NT2/D1 (cell line): ENCODE measurements at regions not wholly inside any gene's neighbourhood (a gene's known extent, or its start where the extent isn't known, plus 50 kb on each side); places are given as distances from the start of the nearest gene placed in this dataset.

Experiments used
- SUZ12 ChIP-seq: IDR thresholded peaks from 2 replicates; pipeline ENCODE4 v1.6.1; 2011; ENCODE audit not compliant: insufficient read length, insufficient read depth; ENCODE audit errors: extremely low read depth
- YY1 ChIP-seq: IDR thresholded peaks from 2 replicates; pipeline ENCODE4 v1.6.1; 2011; ENCODE audit not compliant: insufficient read length, insufficient read depth
- ZNF274 ChIP-seq: IDR thresholded peaks from 2 replicates; pipeline ENCODE4 v1.6.1; 2011; ENCODE audit warnings: mild to moderate bottlenecking, low read depth, low read length

- TF ChIP-seq SUZ12 = no peak
- TF ChIP-seq YY1 = no peak
- TF ChIP-seq ZNF274 = no peak
These were observed 1073.5 kb downstream of the MAT2B start for GRCh38 chr5:164578911-164579310.
